HCT116 (cell line): ENCODE measurements at regions not wholly inside any gene's neighbourhood (a gene's known extent, or its start where the extent isn't known, plus 50 kb on each side); places are given as distances from the start of the nearest gene placed in this dataset.

Source experiments
- POLR2A ChIP-seq: IDR thresholded peaks from 2 replicates; pipeline ENCODE4 v1.7.0; 2011; ENCODE audit warnings: borderline replicate concordance; ENCODE audit not compliant: insufficient read depth, insufficient read length; ENCODE audit errors: extremely low read depth
- SIN3A ChIP-seq: IDR thresholded peaks from 2 replicates; pipeline ENCODE4 v1.6.1; 2012; ENCODE audit warnings: low read depth
- TF ChIP-seq, protein P1 (sequence below), 3 experiments: fragments of 200-600 bp in 1 of 3; sonication (generic) in 1 of 3; IDR thresholded peaks in 2 of 3; conservative IDR thresholded peaks in 1 of 3; 2 replicates each; pipeline ENCODE4 v1.5.1; 2012 to 2017; ENCODE audit warnings: low read depth in 2 of 3, low read length in 2 of 3, antibody characterized with exemption in 1 of 3, borderline replicate concordance in 1 of 3, control low read depth in 1 of 3, mild to moderate bottlenecking in 1 of 3, mixed read lengths in 1 of 3, mixed run types in 1 of 3, moderate library complexity in 1 of 3; ENCODE audit not compliant: insufficient read depth in 1 of 3

DNA sequence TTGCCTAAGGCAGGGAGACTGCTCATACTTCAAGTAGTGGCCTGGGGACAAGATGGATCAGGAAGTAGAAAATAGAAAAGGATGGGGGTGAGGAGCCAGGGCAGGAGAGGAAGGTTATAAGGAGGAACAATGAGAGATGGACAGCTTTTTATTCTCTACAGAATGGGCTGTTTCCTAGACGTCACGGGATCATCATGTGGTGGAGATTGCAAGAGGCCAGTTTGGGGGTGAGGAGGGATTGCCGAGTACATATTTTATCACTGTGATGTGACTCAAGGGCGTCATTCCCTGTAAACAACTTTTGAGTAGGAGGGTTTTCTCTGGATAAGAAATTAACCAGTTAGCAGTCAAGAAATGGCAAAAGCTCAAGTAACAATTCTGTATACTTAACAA is 406.3 kb downstream of the ETS1 start:
- TF ChIP-seq, protein P1, sequence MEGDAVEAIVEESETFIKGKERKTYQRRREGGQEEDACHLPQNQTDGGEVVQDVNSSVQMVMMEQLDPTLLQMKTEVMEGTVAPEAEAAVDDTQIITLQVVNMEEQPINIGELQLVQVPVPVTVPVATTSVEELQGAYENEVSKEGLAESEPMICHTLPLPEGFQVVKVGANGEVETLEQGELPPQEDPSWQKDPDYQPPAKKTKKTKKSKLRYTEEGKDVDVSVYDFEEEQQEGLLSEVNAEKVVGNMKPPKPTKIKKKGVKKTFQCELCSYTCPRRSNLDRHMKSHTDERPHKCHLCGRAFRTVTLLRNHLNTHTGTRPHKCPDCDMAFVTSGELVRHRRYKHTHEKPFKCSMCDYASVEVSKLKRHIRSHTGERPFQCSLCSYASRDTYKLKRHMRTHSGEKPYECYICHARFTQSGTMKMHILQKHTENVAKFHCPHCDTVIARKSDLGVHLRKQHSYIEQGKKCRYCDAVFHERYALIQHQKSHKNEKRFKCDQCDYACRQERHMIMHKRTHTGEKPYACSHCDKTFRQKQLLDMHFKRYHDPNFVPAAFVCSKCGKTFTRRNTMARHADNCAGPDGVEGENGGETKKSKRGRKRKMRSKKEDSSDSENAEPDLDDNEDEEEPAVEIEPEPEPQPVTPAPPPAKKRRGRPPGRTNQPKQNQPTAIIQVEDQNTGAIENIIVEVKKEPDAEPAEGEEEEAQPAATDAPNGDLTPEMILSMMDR (IDR thresholded peaks at IDR 0.05 in 2 of 3, conservative IDR thresholded peaks at IDR 0.05 in 1 of 3; ENCODE audit: borderline replicate concordance in 1 of 3, insufficient read depth in 1 of 3, low read depth in 2 of 3, low read length in 2 of 3): no peak
- TF ChIP-seq POLR2A (no peak), SIN3A (no peak)
